HepG2 (cell line): ENCODE measurements at regions not wholly inside any gene's neighbourhood (a gene's known extent, or its start where the extent isn't known, plus 50 kb on each side); places are given as distances from the start of the nearest gene placed in this dataset.

ENCODE experiments used
- ATAC-seq: fragments of 200-7000 bp; cut with Tn5 transposase; 3 replicates; pipeline ENCODE4 v1.9.1; 2020; ENCODE audit warnings: mild to moderate bottlenecking, moderate library complexity
- BruUV-seq: library from RNA; stranded (reverse); fragments of 400-500 nt; replicated peaks from 2 replicates; lab custom pipeline; 2021; lab: Mats Ljungman, UMichigan
- CTCF ChIA-PET: fragments of 300-600 bp; formaldehyde crosslinking; extraction: SDS; loops from one replicate; lab custom pipeline; 2021; ENCODE audit warnings: low total read pairs, inconsistent platforms, low intra/inter-chr PET ratio; lab: Yijun Ruan, JAX
- POLR2A ChIA-PET: fragments of 350-600 bp; sonication (Branson Sonifier 250); formaldehyde crosslinking; loops from one replicate; lab custom pipeline; 2020; ENCODE audit warnings: antibody characterized with exemption, inconsistent platforms; lab: Yijun Ruan, JAX
- DNase-seq: peaks from one replicate; pipeline ENCODE4 v3.0.0-alpha.2; 2015; ENCODE audit warnings: low spot score
- FAIRE-seq: peaks from 3 replicates; lab custom pipeline; 2011; peaks lifted over from hg19 to GRCh38; lab: Jason Lieb, UNC
- H2AFZ ChIP-seq: one replicate; pipeline ENCODE4 v1.6.1; 2011; ENCODE audit warnings: low read length, inconsistent platforms
- H3K27ac ChIP-seq: fragments of 300-600 bp; 3 replicates; pipeline ENCODE4 v1.8.0; 2011; ENCODE audit warnings: mixed run types, mild to moderate bottlenecking, mixed read lengths, low read length, inconsistent platforms; ENCODE audit not compliant: insufficient read depth; ENCODE audit errors: extremely low read length
- H3K27me3 ChIP-seq, 2 experiments: fragments of 200-600 bp in 1 of 2; 2 replicates in 1 of 2; 3 replicates in 1 of 2; pipeline versions ENCODE4 v1.6.0 to v1.8.0; 2011; ENCODE audit warnings: low read length in 2 of 2, mild to moderate bottlenecking in 2 of 2, moderate library complexity in 2 of 2, inconsistent platforms in 1 of 2; ENCODE audit not compliant: insufficient read depth in 2 of 2, control insufficient read depth in 1 of 2
- H3K36me3 ChIP-seq, 2 experiments: fragments of 200-600 bp in 1 of 2; replicated peaks in 1 of 2; 2 replicates in 1 of 2; 3 replicates in 1 of 2; pipeline versions ENCODE4 v1.5.1 to v1.8.0; 2011; ENCODE audit warnings: low read length in 2 of 2, inconsistent platforms in 1 of 2; ENCODE audit not compliant: insufficient read depth in 2 of 2, control insufficient read depth in 1 of 2
- H3K4me1 ChIP-seq: 2 replicates; pipeline ENCODE4 v1.5.1; 2012; ENCODE audit warnings: low read length, inconsistent platforms; ENCODE audit not compliant: insufficient read depth
- H3K4me2 ChIP-seq: 2 replicates; pipeline ENCODE4 v1.6.0; 2011; ENCODE audit warnings: low read depth, low read length, inconsistent platforms
- H3K4me3 ChIP-seq, 3 experiments: fragments of 200-600 bp in 1 of 3; sonication (generic), shearing (Covaris generic) in 1 of 3; replicated peaks in 1 of 3; 2 replicates each; pipeline ENCODE4 v1.5.1; 2011 to 2016; ENCODE audit warnings: low read length in 3 of 3, inconsistent platforms in 2 of 3, low read depth in 2 of 3, mild to moderate bottlenecking in 2 of 3, control low read depth in 1 of 3, mixed read lengths in 1 of 3; ENCODE audit not compliant: insufficient read depth in 1 of 3
- H3K79me2 ChIP-seq: one replicate; pipeline ENCODE4 v1.6.1; 2011; ENCODE audit warnings: low read length, inconsistent platforms; ENCODE audit not compliant: insufficient read depth
- H3K9ac ChIP-seq: 2 replicates; pipeline ENCODE4 v1.6.0; 2011; ENCODE audit warnings: mild to moderate bottlenecking, low read depth, low read length, inconsistent platforms; ENCODE audit not compliant: insufficient read depth
- H3K9me3 ChIP-seq: 2 replicates; pipeline ENCODE4 v1.5.1; 2012; ENCODE audit warnings: mild to moderate bottlenecking, low read length
- H4K20me1 ChIP-seq: 2 replicates; pipeline ENCODE4 v1.6.0; 2011; ENCODE audit warnings: inconsistent platforms, mild to moderate bottlenecking, low read length, moderate library complexity; ENCODE audit not compliant: insufficient read depth
- GLI4 ChIP-seq: sonication (generic); formaldehyde crosslinking; IDR thresholded peaks from 2 replicates; pipeline ENCODE4 v1.5.1; 2020; ENCODE audit warnings: missing genetic modification reagents, mild to moderate bottlenecking, moderate library complexity, borderline replicate concordance
- KDM2A ChIP-seq: sonication (generic); formaldehyde crosslinking; IDR thresholded peaks from 2 replicates; pipeline ENCODE4 v1.4.0; 2020; ENCODE audit warnings: low read depth, missing genetic modification reagents, borderline replicate concordance
- NPAS2 ChIP-seq: sonication (generic); formaldehyde crosslinking; IDR thresholded peaks from 2 replicates; pipeline ENCODE4 v1.8.0; 2022; ENCODE audit warnings: mild to moderate bottlenecking, missing genetic modification reagents, borderline replicate concordance
- NR2F1 ChIP-seq, 2 experiments: fragments of 450-650 bp in 1 of 2; formaldehyde crosslinking in 1 of 2; IDR thresholded peaks; 2 replicates each; pipeline versions ENCODE4 v1.5.0 to v1.6.1; 2016 to 2020; ENCODE audit warnings: mild to moderate bottlenecking in 1 of 2, missing compliant biosample characterization in 1 of 2, missing genetic modification reagents in 1 of 2, moderate library complexity in 1 of 2
- PHF20 ChIP-seq: sonication (generic); formaldehyde crosslinking; IDR thresholded peaks from 2 replicates; pipeline ENCODE4 v1.5.0; 2020; ENCODE audit warnings: mild to moderate bottlenecking, missing genetic modification reagents
- STAG1 ChIP-seq: sonication (generic); formaldehyde crosslinking; IDR thresholded peaks from 2 replicates; pipeline ENCODE4 v1.4.0; 2020; ENCODE audit warnings: missing genetic modification reagents
- ZNF703 ChIP-seq: sonication (generic); formaldehyde crosslinking; IDR thresholded peaks from 2 replicates; pipeline ENCODE4 v1.5.1; 2020; ENCODE audit warnings: missing genetic modification reagents, mild to moderate bottlenecking, moderate library complexity, borderline replicate concordance
- ZNF746 ChIP-seq: sonication (generic); formaldehyde crosslinking; IDR thresholded peaks from 2 replicates; pipeline ENCODE4 v1.8.0; 2022; ENCODE audit warnings: mild to moderate bottlenecking, missing genetic modification reagents
- WGBS: methylation state at CpG from one replicate; pipeline ENCODE4 v1.1.6; 2017; ENCODE audit warnings: low lambda C conversion rate; 5-methylcytosine and 5-hydroxymethylcytosine counted together
- in situ Hi-C: cut with HindIII; loops from 2 replicates; pipeline ENCODE4 v1.10.0; 2017; ENCODE audit warnings: low pct_unique_long_range_greater_than_20kb; ENCODE audit not compliant: extremely low pct_ligation_motif_present
- intact Hi-C: fragments of 100-400 bp; cut with micrococcal nuclease; formaldehyde crosslinking; loops from one replicate; pipeline ENCODE4 v1.10.0; 2022; ENCODE audit not compliant: unreplicated experiment
- TF ChIP-seq, protein P1 (sequence below): fragments of 450-650 bp; IDR thresholded peaks from 2 replicates; pipeline ENCODE4 v1.6.1; 2017; ENCODE audit warnings: mild to moderate bottlenecking
- TF ChIP-seq, protein P2 (sequence below): sonication (generic); formaldehyde crosslinking; IDR thresholded peaks from 2 replicates; pipeline ENCODE4 v1.5.0; 2020; ENCODE audit warnings: missing genetic modification reagents
- TF ChIP-seq, protein P3 (sequence below): fragments of 450-650 bp; IDR thresholded peaks from 2 replicates; pipeline ENCODE4 v1.6.1; 2016
- TF ChIP-seq, protein P4 (sequence below): sonication (generic); formaldehyde crosslinking; IDR thresholded peaks from 2 replicates; pipeline ENCODE4 v1.4.0; 2020; ENCODE audit warnings: missing genetic modification reagents
- TF ChIP-seq, protein P5 (sequence below): sonication (generic); formaldehyde crosslinking; IDR thresholded peaks from 2 replicates; pipeline ENCODE4 v1.8.1; 2023; ENCODE audit warnings: mild to moderate bottlenecking, missing genetic modification reagents

DNA sequence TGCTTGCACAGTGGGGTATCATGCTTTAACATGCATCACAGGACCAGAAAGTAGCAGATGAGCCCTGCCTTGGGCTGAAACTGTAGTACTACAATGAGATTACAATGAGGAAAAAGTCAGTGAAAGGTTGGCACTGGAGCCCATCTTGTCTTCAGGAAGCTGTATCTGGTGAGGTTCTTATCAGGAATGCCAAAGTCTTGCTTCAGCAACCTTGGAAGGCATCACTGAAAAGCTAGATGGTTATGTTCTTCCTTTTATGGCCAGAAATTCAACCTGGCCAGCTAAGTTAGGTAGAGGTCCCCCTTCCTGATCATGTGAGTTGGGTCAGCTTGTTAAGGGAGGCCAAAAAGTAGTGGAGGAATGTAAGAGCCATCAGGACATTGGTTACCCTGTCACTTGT, 254.0 kb upstream of the FAT3 start (continued):
- no peak for TF ChIP-seq ZNF703 (CRISPR knock-in tag)
- TF ChIP-seq, protein P1, sequence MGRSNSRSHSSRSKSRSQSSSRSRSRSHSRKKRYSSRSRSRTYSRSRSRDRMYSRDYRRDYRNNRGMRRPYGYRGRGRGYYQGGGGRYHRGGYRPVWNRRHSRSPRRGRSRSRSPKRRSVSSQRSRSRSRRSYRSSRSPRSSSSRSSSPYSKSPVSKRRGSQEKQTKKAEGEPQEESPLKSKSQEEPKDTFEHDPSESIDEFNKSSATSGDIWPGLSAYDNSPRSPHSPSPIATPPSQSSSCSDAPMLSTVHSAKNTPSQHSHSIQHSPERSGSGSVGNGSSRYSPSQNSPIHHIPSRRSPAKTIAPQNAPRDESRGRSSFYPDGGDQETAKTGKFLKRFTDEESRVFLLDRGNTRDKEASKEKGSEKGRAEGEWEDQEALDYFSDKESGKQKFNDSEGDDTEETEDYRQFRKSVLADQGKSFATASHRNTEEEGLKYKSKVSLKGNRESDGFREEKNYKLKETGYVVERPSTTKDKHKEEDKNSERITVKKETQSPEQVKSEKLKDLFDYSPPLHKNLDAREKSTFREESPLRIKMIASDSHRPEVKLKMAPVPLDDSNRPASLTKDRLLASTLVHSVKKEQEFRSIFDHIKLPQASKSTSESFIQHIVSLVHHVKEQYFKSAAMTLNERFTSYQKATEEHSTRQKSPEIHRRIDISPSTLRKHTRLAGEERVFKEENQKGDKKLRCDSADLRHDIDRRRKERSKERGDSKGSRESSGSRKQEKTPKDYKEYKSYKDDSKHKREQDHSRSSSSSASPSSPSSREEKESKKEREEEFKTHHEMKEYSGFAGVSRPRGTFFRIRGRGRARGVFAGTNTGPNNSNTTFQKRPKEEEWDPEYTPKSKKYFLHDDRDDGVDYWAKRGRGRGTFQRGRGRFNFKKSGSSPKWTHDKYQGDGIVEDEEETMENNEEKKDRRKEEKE: no peak
- no peak for TF ChIP-seq NPAS2

DNA sequence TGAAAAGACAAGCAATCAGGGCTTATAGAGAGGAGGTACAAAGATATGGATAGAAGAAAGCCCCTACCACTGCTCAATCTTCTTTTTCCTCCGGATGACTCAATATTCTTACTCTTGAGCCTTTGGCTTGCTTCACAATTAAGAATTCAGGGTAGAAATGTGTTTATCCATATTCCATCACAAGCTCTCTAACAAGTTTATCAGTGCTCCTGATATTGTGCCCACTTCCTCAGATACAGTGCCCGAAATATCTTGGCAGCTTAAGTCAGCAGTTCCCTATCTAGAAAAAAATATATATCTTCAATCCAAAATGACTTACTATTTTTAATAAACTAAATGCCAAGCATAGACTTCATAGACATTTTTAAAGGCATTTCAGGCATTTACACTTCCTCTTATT, 255.1 kb upstream of the FAT3 start:
- in situ Hi-C loops (no loop called here), intact Hi-C loops (no loop called here)
- Histone ChIP-seq H3K9ac (no peak overlapping the region), H3K36me3 (no peaks in the 10 kb centered on the region), H3K79me2 (no peaks in the 10 kb centered on the region), H3K27ac (no peak overlapping the region), H3K4me1 (no peaks in the 10 kb centered on the region), H3K4me2 (no peak overlapping the region), H2AFZ (no peak overlapping the region), H3K4me3 (no peak overlapping the region), H4K20me1 (no peaks in the 10 kb centered on the region), H3K9me3 (peaks cover 62% of the 10 kb centered on the region), H3K27me3 (no peaks in the 10 kb centered on the region)
- BruUV-seq: no TSS peak
- ChIA-PET CTCF (no interaction called here), POLR2A (no interaction called here)
- ATAC-seq (no peak), FAIRE-seq (no peak), DNase-seq (no peak)
- WGBS: 2% methylated on average over 2 of the region's 2 CpGs
- TF ChIP-seq PHF20 (CRISPR knock-in tag) (no peak), STAG1 (no peak), NR2F1 (CRISPR knock-in tag; IDR thresholded peaks at IDR 0.05) (no peak), ZNF746 (no peak), GLI4 (CRISPR knock-in tag) (no peak), KDM2A (CRISPR knock-in tag) (no peak)
- TF ChIP-seq, protein P2, sequence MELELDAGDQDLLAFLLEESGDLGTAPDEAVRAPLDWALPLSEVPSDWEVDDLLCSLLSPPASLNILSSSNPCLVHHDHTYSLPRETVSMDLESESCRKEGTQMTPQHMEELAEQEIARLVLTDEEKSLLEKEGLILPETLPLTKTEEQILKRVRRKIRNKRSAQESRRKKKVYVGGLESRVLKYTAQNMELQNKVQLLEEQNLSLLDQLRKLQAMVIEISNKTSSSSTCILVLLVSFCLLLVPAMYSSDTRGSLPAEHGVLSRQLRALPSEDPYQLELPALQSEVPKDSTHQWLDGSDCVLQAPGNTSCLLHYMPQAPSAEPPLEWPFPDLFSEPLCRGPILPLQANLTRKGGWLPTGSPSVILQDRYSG: no peak
- TF ChIP-seq, protein P3, sequence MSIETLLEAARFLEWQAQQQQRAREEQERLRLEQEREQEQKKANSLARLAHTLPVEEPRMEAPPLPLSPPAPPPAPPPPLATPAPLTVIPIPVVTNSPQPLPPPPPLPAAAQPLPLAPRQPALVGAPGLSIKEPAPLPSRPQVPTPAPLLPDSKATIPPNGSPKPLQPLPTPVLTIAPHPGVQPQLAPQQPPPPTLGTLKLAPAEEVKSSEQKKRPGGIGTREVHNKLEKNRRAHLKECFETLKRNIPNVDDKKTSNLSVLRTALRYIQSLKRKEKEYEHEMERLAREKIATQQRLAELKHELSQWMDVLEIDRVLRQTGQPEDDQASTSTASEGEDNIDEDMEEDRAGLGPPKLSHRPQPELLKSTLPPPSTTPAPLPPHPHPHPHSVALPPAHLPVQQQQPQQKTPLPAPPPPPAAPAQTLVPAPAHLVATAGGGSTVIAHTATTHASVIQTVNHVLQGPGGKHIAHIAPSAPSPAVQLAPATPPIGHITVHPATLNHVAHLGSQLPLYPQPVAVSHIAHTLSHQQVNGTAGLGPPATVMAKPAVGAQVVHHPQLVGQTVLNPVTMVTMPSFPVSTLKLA: no peak
- TF ChIP-seq, protein P4, sequence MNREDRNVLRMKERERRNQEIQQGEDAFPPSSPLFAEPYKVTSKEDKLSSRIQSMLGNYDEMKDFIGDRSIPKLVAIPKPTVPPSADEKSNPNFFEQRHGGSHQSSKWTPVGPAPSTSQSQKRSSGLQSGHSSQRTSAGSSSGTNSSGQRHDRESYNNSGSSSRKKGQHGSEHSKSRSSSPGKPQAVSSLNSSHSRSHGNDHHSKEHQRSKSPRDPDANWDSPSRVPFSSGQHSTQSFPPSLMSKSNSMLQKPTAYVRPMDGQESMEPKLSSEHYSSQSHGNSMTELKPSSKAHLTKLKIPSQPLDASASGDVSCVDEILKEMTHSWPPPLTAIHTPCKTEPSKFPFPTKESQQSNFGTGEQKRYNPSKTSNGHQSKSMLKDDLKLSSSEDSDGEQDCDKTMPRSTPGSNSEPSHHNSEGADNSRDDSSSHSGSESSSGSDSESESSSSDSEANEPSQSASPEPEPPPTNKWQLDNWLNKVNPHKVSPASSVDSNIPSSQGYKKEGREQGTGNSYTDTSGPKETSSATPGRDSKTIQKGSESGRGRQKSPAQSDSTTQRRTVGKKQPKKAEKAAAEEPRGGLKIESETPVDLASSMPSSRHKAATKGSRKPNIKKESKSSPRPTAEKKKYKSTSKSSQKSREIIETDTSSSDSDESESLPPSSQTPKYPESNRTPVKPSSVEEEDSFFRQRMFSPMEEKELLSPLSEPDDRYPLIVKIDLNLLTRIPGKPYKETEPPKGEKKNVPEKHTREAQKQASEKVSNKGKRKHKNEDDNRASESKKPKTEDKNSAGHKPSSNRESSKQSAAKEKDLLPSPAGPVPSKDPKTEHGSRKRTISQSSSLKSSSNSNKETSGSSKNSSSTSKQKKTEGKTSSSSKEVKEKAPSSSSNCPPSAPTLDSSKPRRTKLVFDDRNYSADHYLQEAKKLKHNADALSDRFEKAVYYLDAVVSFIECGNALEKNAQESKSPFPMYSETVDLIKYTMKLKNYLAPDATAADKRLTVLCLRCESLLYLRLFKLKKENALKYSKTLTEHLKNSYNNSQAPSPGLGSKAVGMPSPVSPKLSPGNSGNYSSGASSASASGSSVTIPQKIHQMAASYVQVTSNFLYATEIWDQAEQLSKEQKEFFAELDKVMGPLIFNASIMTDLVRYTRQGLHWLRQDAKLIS (CRISPR knock-in tag): no peak
- TF ChIP-seq, protein P5, sequence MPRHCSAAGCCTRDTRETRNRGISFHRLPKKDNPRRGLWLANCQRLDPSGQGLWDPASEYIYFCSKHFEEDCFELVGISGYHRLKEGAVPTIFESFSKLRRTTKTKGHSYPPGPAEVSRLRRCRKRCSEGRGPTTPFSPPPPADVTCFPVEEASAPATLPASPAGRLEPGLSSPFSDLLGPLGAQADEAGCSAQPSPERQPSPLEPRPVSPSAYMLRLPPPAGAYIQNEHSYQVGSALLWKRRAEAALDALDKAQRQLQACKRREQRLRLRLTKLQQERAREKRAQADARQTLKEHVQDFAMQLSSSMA (CRISPR knock-in tag): no peak
